HEK293T (cell line): ENCODE measurements at regions not wholly inside any gene's neighbourhood (a gene's known extent, or its start where the extent isn't known, plus 50 kb on each side); places are given as distances from the start of the nearest gene placed in this dataset.

Experiments used
- ARNT ChIP-seq: fragments of 450-650 bp; IDR thresholded peaks from 2 replicates; pipeline ENCODE4 v1.6.1; 2017; ENCODE audit warnings: mild to moderate bottlenecking
- BHLHE40 ChIP-seq: fragments of 450-650 bp; IDR thresholded peaks from 2 replicates; pipeline ENCODE4 v1.6.1; 2016; ENCODE audit warnings: mild to moderate bottlenecking, moderate library complexity, borderline replicate concordance
- CTBP1 ChIP-seq: fragments of 450-650 bp; IDR thresholded peaks from 2 replicates; pipeline ENCODE4 v1.6.1; 2016; ENCODE audit warnings: borderline replicate concordance
- ELF4 ChIP-seq: fragments of 450-650 bp; IDR thresholded peaks from 2 replicates; pipeline ENCODE4 v1.6.1; 2017; ENCODE audit warnings: antibody characterized with exemption
- FOXA1 ChIP-seq: fragments of 450-650 bp; IDR thresholded peaks from 2 replicates; pipeline ENCODE4 v1.6.1; 2016; ENCODE audit warnings: mild to moderate bottlenecking
- FOXK2 ChIP-seq: fragments of 450-650 bp; IDR thresholded peaks from 2 replicates; pipeline ENCODE4 v1.6.1; 2016; ENCODE audit warnings: mild to moderate bottlenecking
- FOXM1 ChIP-seq: fragments of 450-650 bp; IDR thresholded peaks from 2 replicates; pipeline ENCODE4 v1.6.1; 2017; ENCODE audit warnings: mild to moderate bottlenecking, borderline replicate concordance
- LEF1 ChIP-seq: fragments of 450-650 bp; IDR thresholded peaks from 2 replicates; pipeline ENCODE4 v1.6.1; 2017; ENCODE audit warnings: mild to moderate bottlenecking, borderline replicate concordance
- NFRKB ChIP-seq: fragments of 450-650 bp; IDR thresholded peaks from 2 replicates; pipeline ENCODE4 v1.6.1; 2016; ENCODE audit warnings: mild to moderate bottlenecking, moderate library complexity
- SP1 ChIP-seq: fragments of 450-650 bp; IDR thresholded peaks from 2 replicates; pipeline ENCODE4 v1.6.1; 2017
- SUZ12 ChIP-seq: fragments of 450-650 bp; IDR thresholded peaks from 2 replicates; pipeline ENCODE4 v1.6.1; 2016; ENCODE audit warnings: mild to moderate bottlenecking
- TARDBP ChIP-seq: fragments of 450-650 bp; IDR thresholded peaks from 2 replicates; pipeline ENCODE4 v1.6.1; 2016
- ZNF384 ChIP-seq: fragments of 450-650 bp; IDR thresholded peaks from 2 replicates; pipeline ENCODE4 v1.6.1; 2016
- TF ChIP-seq, protein P1 (sequence below): fragments of 450-650 bp; IDR thresholded peaks from 2 replicates; pipeline ENCODE4 v1.6.1; 2016

DNA sequence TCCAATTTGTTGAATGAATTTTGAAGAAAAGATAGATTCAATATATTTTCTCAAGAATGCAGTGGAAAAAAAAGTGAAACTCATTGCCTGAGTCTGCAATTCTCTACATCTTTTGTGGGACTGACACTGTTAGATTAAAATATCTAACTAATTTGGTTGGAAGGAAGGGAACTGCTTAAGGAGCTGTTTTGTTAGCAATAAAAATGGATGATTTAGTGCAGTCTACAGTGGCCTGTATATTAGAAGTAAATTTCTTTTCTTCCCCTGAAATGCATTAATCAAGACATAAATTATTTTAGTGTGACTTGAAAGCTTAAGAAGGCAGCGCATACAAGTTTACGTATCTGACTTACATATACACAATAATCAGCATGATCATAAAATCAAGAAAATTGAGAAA, 1332.6 kb downstream of the EPHA7 start:
- TF ChIP-seq, protein P1, sequence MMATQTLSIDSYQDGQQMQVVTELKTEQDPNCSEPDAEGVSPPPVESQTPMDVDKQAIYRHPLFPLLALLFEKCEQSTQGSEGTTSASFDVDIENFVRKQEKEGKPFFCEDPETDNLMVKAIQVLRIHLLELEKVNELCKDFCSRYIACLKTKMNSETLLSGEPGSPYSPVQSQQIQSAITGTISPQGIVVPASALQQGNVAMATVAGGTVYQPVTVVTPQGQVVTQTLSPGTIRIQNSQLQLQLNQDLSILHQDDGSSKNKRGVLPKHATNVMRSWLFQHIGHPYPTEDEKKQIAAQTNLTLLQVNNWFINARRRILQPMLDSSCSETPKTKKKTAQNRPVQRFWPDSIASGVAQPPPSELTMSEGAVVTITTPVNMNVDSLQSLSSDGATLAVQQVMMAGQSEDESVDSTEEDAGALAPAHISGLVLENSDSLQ = no peak
- TF ChIP-seq ELF4 (no peak), TARDBP (no peak), FOXM1 (no peak), ARNT (no peak), BHLHE40 (no peak), CTBP1 (no peak), ZNF384 (no peak), SP1 (no peak), LEF1 (no peak), SUZ12 (no peak), FOXK2 (no peak), FOXA1 (no peak), NFRKB (no peak)
